Mammary epithelial cell (primary cell): ENCODE measurements at regions not wholly inside any gene's neighbourhood (a gene's known extent, or its start where the extent isn't known, plus 50 kb on each side); places are given as distances from the start of the nearest gene placed in this dataset.

Source experiments
- EZH2 ChIP-seq: IDR thresholded peaks from 2 replicates; pipeline ENCODE4 v1.6.1; 2012; ENCODE audit warnings: low read length, inconsistent platforms, borderline replicate concordance
- TF ChIP-seq, protein P1 (sequence below), 2 donors: IDR thresholded peaks in 1 of 2; conservative IDR thresholded peaks in 1 of 2; 2 replicates each; pipeline ENCODE4 v1.5.1; 2011 to 2012; ENCODE audit warnings: inconsistent platforms in 2 of 2, low read length in 2 of 2, mild to moderate bottlenecking in 2 of 2, control low read depth in 1 of 2, low read depth in 1 of 2; ENCODE audit not compliant: insufficient read depth in 1 of 2; ENCODE audit errors: extremely low read depth in 1 of 2

DNA sequence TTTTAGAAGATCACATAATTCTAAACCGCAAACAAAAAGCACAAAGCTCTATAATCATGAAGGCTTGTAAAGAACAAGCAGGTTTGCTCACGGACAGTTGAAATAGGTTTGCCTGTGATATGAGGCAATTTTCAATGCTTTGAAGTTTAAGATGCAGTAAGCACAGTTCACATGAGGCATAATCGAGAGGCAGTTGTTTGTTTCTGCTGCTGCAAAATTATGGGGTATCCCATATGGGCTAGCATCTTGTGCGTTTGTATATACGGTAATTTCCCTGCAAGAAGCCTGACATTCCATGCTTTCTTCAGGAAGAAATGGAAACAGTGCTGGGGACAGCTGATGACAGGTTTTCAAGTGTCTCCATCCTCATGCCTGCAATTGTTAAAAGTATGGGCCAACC lies 94.6 kb upstream of the MC3R start:
- TF ChIP-seq, protein P1, sequence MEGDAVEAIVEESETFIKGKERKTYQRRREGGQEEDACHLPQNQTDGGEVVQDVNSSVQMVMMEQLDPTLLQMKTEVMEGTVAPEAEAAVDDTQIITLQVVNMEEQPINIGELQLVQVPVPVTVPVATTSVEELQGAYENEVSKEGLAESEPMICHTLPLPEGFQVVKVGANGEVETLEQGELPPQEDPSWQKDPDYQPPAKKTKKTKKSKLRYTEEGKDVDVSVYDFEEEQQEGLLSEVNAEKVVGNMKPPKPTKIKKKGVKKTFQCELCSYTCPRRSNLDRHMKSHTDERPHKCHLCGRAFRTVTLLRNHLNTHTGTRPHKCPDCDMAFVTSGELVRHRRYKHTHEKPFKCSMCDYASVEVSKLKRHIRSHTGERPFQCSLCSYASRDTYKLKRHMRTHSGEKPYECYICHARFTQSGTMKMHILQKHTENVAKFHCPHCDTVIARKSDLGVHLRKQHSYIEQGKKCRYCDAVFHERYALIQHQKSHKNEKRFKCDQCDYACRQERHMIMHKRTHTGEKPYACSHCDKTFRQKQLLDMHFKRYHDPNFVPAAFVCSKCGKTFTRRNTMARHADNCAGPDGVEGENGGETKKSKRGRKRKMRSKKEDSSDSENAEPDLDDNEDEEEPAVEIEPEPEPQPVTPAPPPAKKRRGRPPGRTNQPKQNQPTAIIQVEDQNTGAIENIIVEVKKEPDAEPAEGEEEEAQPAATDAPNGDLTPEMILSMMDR (conservative IDR thresholded peaks at IDR 0.05 in 1 of 2, IDR thresholded peaks at IDR 0.05 in 1 of 2; ENCODE audit: extremely low read depth in 1 of 2, insufficient read depth in 1 of 2, low read depth in 1 of 2, low read length in 2 of 2) = no peak
- no peak for TF ChIP-seq EZH2
